Sigmoid colon (tissue), 6 donors: ENCODE measurements at regions not wholly inside any gene's neighbourhood (a gene's known extent, or its start where the extent isn't known, plus 50 kb on each side); places are given as distances from the start of the nearest gene placed in this dataset.

Source experiments
- DNase-seq: peaks from one replicate; pipeline ENCODE4 v3.0.0-alpha.2; 2019
- H3K27ac ChIP-seq, 4 donors: fragments of 200-600 bp; sonication (generic); one replicate each; pipeline ENCODE4 v1.5.1; 2016 to 2019; ENCODE audit warnings: mild to moderate bottlenecking in 1 of 4
- H3K27me3 ChIP-seq, 3 donors: fragments of 200-600 bp; sonication (generic); one replicate each; pipeline ENCODE4 v1.5.1; 2019; ENCODE audit warnings: mild to moderate bottlenecking in 1 of 3
- H3K36me3 ChIP-seq, 4 donors: fragments of 200-600 bp; sonication (generic); one replicate each; pipeline ENCODE4 v1.5.1; 2016 to 2019
- H3K4me1 ChIP-seq, 4 donors: fragments of 200-600 bp; sonication (generic); one replicate each; pipeline ENCODE4 v1.5.1; 2017 to 2019
- H3K4me3 ChIP-seq, 4 donors: fragments of 200-600 bp; sonication (generic); one replicate each; pipeline ENCODE4 v1.5.1; 2017 to 2019; ENCODE audit warnings: mild to moderate bottlenecking in 2 of 4, moderate library complexity in 1 of 4
- H3K9me3 ChIP-seq, 4 donors: fragments of 200-600 bp in 3 of 4; sonication (generic) in 3 of 4; one replicate each; pipeline versions ENCODE4 v1.5.1 to v1.6.1; 2013 to 2019
- CTCF ChIP-seq, 4 experiments: fragments of 450-650 bp in 3 of 4; fragments of 200-600 bp in 1 of 4; IDR thresholded peaks; one replicate each; pipeline ENCODE4 v1.5.1; 2016 to 2019; ENCODE audit warnings: antibody characterized with exemption in 4 of 4, mild to moderate bottlenecking in 3 of 4, moderate library complexity in 2 of 4
- EP300 ChIP-seq, 4 donors: sonication (generic); formaldehyde crosslinking; IDR thresholded peaks; one replicate each; pipeline ENCODE4 v1.6.1; 2017; ENCODE audit warnings: antibody characterized with exemption in 4 of 4
- POLR2A ChIP-seq, 2 donors: fragments of 450-650 bp; IDR thresholded peaks; one replicate each; pipeline ENCODE4 v1.6.1; 2016; ENCODE audit warnings: antibody characterized with exemption in 2 of 2, mild to moderate bottlenecking in 2 of 2, moderate library complexity in 2 of 2
- POLR2AphosphoS5 ChIP-seq, 4 donors: sonication (generic); formaldehyde crosslinking; IDR thresholded peaks; one replicate each; pipeline ENCODE4 v1.6.1; 2017; ENCODE audit warnings: antibody characterized with exemption in 4 of 4
- WGBS, 2 donors: extraction: QIAGEN DNeasy Blood & Tissue Kit; methylation state at CpG; one replicate each; pipeline ENCODE4 v1.1.7; 2013; 5-methylcytosine and 5-hydroxymethylcytosine counted together
- intact Hi-C: fragments of 100-400 bp; cut with DNase I; formaldehyde crosslinking; loops from one replicate; pipeline ENCODE4 v1.15.1; 2023
- donor health status: healthy with polysubstance abuse.
- donor health status: healthy.

GRCh38 chr18:47725656-47726055 lies 204.8 kb downstream of the SMAD2 start:
- no peaks in the 10 kb centered on the region for H3K4me1 ChIP-seq
- peak; percentile 11 for DNase-seq
- no peaks in the 10 kb centered on the region for H3K27me3 ChIP-seq
- H3K4me3 ChIP-seq: no peak overlapping the region
- intact Hi-C loops: no loop called here
- no peaks in the 10 kb centered on the region for H3K9me3 ChIP-seq
- TF ChIP-seq CTCF (IDR thresholded peaks at IDR 0.05): no peak
- no peak for TF ChIP-seq POLR2AphosphoS5 (IDR thresholded peaks at IDR 0.05)
- no peak for TF ChIP-seq POLR2A (IDR thresholded peaks at IDR 0.05)
- no peak for TF ChIP-seq EP300 (IDR thresholded peaks at IDR 0.05)
- no peak overlapping the region for H3K27ac ChIP-seq
- WGBS, 2 donors: 92% methylated on average over 3 of the region's 3 CpGs
- no peaks in the 10 kb centered on the region for H3K36me3 ChIP-seq

- Histone ChIP-seq H3K4me1 (no peaks in the 10 kb centered on the region), H3K9me3 (no peaks in the 10 kb centered on the region), H3K27ac (no peak overlapping the region), H3K27me3 (no peaks in the 10 kb centered on the region), H3K36me3 (no peaks in the 10 kb centered on the region), H3K4me3 (no peak overlapping the region)
- TF ChIP-seq CTCF (IDR thresholded peaks at IDR 0.05): no peak
- no peak for TF ChIP-seq EP300 (IDR thresholded peaks at IDR 0.05)
- TF ChIP-seq POLR2AphosphoS5 (IDR thresholded peaks at IDR 0.05): no peak
- no peak for TF ChIP-seq POLR2A (IDR thresholded peaks at IDR 0.05)
- intact Hi-C loops: no loop called here
- 69 to 71% methylated on average over 9 of the region's 9 CpGs for WGBS, 2 donors
- DNase-seq: peak; percentile 44
These were observed 206.1 kb downstream of the SMAD2 start for GRCh38 chr18:47724186-47724975.

GRCh38 chr18:47721876-47722275 lies 208.6 kb downstream of the SMAD2 start:
- no peaks in the 10 kb centered on the region for H3K27me3 ChIP-seq
- WGBS, 2 donors: 89 to 92% methylated on average over 16 of the region's 16 CpGs

GRCh38 chr18:47720741-47721140 lies 209.7 kb downstream of the SMAD2 start:
- no peaks in the 10 kb centered on the region for H3K36me3 ChIP-seq
- H3K4me1 ChIP-seq: no peaks in the 10 kb centered on the region
- no peaks in the 10 kb centered on the region for H3K27me3 ChIP-seq
- TF ChIP-seq CTCF (IDR thresholded peaks at IDR 0.05): no peak
- TF ChIP-seq POLR2A (IDR thresholded peaks at IDR 0.05): no peak
- no peaks in the 10 kb centered on the region for H3K9me3 ChIP-seq
- DNase-seq: peak; percentile 25
- H3K27ac ChIP-seq: no peak overlapping the region
- intact Hi-C loops: no loop called here
- no peak overlapping the region for H3K4me3 ChIP-seq
- WGBS, 2 donors: 90 to 93% methylated on average over 3 of the region's 3 CpGs

More at GRCh38 chr18:47721876-47722275, 208.6 kb downstream of the SMAD2 start:
- no peak overlapping the region for H3K27ac ChIP-seq
- DNase-seq: peak; percentile 34
- no peaks in the 10 kb centered on the region for H3K4me1 ChIP-seq
- no peaks in the 10 kb centered on the region for H3K9me3 ChIP-seq
- no peaks in the 10 kb centered on the region for H3K36me3 ChIP-seq
- intact Hi-C loops: no loop called here
- H3K4me3 ChIP-seq: no peak overlapping the region
- no peak for TF ChIP-seq POLR2AphosphoS5 (IDR thresholded peaks at IDR 0.05)

GRCh38 chr18:47719096-47719780 lies 211.2 kb downstream of the SMAD2 start:
- peak; percentile 40 for DNase-seq
- Histone ChIP-seq H3K4me3 (no peak overlapping the region), H3K27ac (no peak overlapping the region), H3K9me3 (no peaks in the 10 kb centered on the region), H3K36me3 (no peaks in the 10 kb centered on the region), H3K27me3 (no peaks in the 10 kb centered on the region), H3K4me1 (no peaks in the 10 kb centered on the region)
- no peak for TF ChIP-seq EP300 (IDR thresholded peaks at IDR 0.05)
- TF ChIP-seq POLR2AphosphoS5 (IDR thresholded peaks at IDR 0.05): no peak
- no peak for TF ChIP-seq CTCF (IDR thresholded peaks at IDR 0.05)
- no peak for TF ChIP-seq POLR2A (IDR thresholded peaks at IDR 0.05)
- intact Hi-C loops: no loop called here
- 86 to 91% methylated on average over 7 of the region's 7 CpGs for WGBS, 2 donors
